ENCODE measurements at regions not wholly inside any gene's neighbourhood (a gene's known extent, or its start where the extent isn't known, plus 50 kb on each side); places are given as distances from the start of the nearest gene placed in this dataset.

- no peaks in the 10 kb centered on the region for H3K4me1 ChIP-seq (ENCODE audit: insufficient read depth, low read length)
- CTCF ChIA-PET, result no interaction called here
- no peaks in the 10 kb centered on the region for H3K9me3 ChIP-seq (ENCODE audit: low read length)
- no peaks in the 10 kb centered on the region for H3K36me3 ChIP-seq (ENCODE audit: low read depth, low read length)
- no TSS peak for BruUV-seq (replicated peaks)
- no peak for DNase-seq
- no peak for ATAC-seq
- TF ChIP-seq CTCF (conservative IDR thresholded peaks at IDR 0.05; ENCODE audit: low read depth, low read length) (no peak), EZH2phosphoT487 (IDR thresholded peaks at IDR 0.05; ENCODE audit: borderline replicate concordance, low read length) (no peak), EZH2 (IDR thresholded peaks at IDR 0.05; ENCODE audit: low read length, unreplicated experiment) (no peak)
- POLR2A ChIA-PET (ENCODE audit: unreplicated experiment), result no interaction called here
- no peak overlapping the region for H3K27ac ChIP-seq (ENCODE audit: low read length)
- no peaks in the 10 kb centered on the region for H3F3A ChIP-seq (ENCODE audit: low read length, unreplicated experiment)
- no peak overlapping the region for H2AFZ ChIP-seq (ENCODE audit: low read length)
- H3K27me3 ChIP-seq (ENCODE audit: low read length), result peaks cover 30% of the 10 kb centered on the region
- H3K79me2 ChIP-seq (ENCODE audit: low read length), result no peaks in the 10 kb centered on the region
- intact Hi-C loops (cut with micrococcal nuclease), result no loop called here
- H3K4me2 ChIP-seq (ENCODE audit: low read length), result no peak overlapping the region
- no peaks in the 10 kb centered on the region for H4K20me1 ChIP-seq (ENCODE audit: low read length)
- H3K4me3 ChIP-seq (ENCODE audit: low read length), result no peak overlapping the region
- H3K9ac ChIP-seq (ENCODE audit: low read length), result no peak overlapping the region
- H3K9me2 ChIP-seq (replicated peaks; ENCODE audit: low read length), result no peaks in the 10 kb centered on the region
These were observed 249.1 kb upstream of the CHRNA7 start for GRCh38 chr15:31781261-31781660.

DNA sequence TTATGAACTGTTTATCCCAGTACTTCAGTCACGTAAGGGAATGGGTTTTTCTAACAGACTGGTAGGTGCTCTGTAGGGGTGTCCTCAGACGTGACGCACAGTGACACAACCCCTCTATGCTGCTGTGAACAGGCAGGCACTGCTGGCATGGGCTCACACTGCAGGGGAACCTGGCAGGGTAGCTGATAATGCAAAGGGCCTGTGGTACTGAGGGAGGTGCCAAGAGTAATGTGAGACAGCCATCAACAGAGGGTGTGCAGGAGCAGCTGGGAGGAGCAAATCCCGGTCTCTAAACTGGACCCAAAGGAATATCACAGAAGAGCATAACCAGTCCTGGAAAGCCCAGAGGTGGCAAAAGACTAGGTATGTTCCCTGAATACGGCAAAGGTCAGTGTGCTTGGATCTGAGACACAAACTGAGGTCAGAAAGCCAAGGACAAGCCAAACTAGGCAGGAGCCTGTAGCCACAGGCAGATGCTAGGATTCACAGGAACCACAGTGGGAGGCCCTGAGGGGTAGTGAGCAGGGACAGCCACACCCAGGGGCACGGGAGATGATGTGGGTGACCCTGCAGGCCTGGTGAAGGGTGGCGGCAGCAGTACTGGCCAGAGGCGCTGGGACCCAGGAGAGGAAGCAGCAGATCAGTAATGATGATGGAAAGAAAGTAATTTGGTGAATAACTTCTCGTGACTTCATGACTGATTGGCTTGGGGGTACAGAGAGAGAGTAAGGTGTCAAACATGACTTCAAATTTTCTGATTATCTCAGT lies 248.1 kb upstream of the CHRNA7 start:
- Histone ChIP-seq H3K4me2 (ENCODE audit: low read length) (no peak overlapping the region), H3F3A (ENCODE audit: low read length, unreplicated experiment) (no peaks in the 10 kb centered on the region), H3K79me2 (ENCODE audit: low read length) (no peaks in the 10 kb centered on the region), H3K27ac (ENCODE audit: low read length) (no peak overlapping the region), H3K4me1 (ENCODE audit: insufficient read depth, low read length) (no peaks in the 10 kb centered on the region), H2AFZ (ENCODE audit: low read length) (no peak overlapping the region), H3K36me3 (ENCODE audit: low read depth, low read length) (no peaks in the 10 kb centered on the region), H3K9me3 (ENCODE audit: low read length) (no peaks in the 10 kb centered on the region), H3K9me2 (replicated peaks; ENCODE audit: low read length) (no peaks in the 10 kb centered on the region), H4K20me1 (ENCODE audit: low read length) (no peaks in the 10 kb centered on the region), H3K4me3 (ENCODE audit: low read length) (no peak overlapping the region), H3K27me3 (ENCODE audit: low read length) (peaks cover 30% of the 10 kb centered on the region), H3K9ac (ENCODE audit: low read length) (no peak overlapping the region)
- ChIA-PET CTCF (no interaction called here), POLR2A (ENCODE audit: unreplicated experiment) (no interaction called here)
- ATAC-seq, result no peak
- intact Hi-C loops (cut with micrococcal nuclease), result no loop called here
- TF ChIP-seq EZH2 (IDR thresholded peaks at IDR 0.05; ENCODE audit: low read length, unreplicated experiment) (no peak), EZH2phosphoT487 (IDR thresholded peaks at IDR 0.05; ENCODE audit: borderline replicate concordance, low read length) (no peak), CTCF (conservative IDR thresholded peaks at IDR 0.05; ENCODE audit: low read depth, low read length) (no peak)
- no peak for DNase-seq
- BruUV-seq (replicated peaks), result no TSS peak

DNA sequence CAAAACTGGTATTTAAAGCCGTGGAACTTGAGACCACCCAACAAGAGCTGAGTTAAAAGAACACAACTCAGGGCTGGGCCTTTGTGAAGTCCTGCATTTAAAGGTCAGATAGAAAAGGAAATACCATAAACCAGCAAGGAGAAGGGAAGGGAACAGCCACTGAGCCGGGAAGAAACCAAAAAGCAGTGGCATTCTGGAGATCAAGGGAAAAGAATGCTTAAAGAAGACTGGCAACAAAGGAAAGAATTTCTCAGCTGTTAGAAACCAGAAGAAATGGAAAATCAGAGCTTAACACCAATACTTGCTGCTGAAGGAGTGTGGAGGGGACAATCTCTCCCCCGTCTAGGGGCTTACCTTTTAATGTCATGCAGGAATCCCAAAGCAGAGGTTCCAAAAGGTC lies 247.4 kb upstream of the CHRNA7 start:
- BruUV-seq (replicated peaks), result no TSS peak
- CTCF ChIA-PET, result no interaction called here
- POLR2A ChIA-PET (ENCODE audit: unreplicated experiment), result no interaction called here

More for the DNA sequence above, 247.4 kb upstream of the CHRNA7 start:
- H3K36me3 ChIP-seq (ENCODE audit: low read depth, low read length), result no peaks in the 10 kb centered on the region
- ATAC-seq, result no peak
- H3K27me3 ChIP-seq (ENCODE audit: low read length), result peaks cover 30% of the 10 kb centered on the region
- no peaks in the 10 kb centered on the region for H3K4me1 ChIP-seq (ENCODE audit: insufficient read depth, low read length)
- no peak overlapping the region for H3K9ac ChIP-seq (ENCODE audit: low read length)
- no peaks in the 10 kb centered on the region for H3K9me2 ChIP-seq (replicated peaks; ENCODE audit: low read length)
- intact Hi-C loops (cut with micrococcal nuclease), result no loop called here
- no peaks in the 10 kb centered on the region for H4K20me1 ChIP-seq (ENCODE audit: low read length)
- H3F3A ChIP-seq (ENCODE audit: low read length, unreplicated experiment), result no peaks in the 10 kb centered on the region
- H3K4me2 ChIP-seq (ENCODE audit: low read length), result no peak overlapping the region
- TF ChIP-seq EZH2phosphoT487 (IDR thresholded peaks at IDR 0.05; ENCODE audit: borderline replicate concordance, low read length), result no peak
- no peak for TF ChIP-seq EZH2 (IDR thresholded peaks at IDR 0.05; ENCODE audit: low read length, unreplicated experiment)
- TF ChIP-seq CTCF (conservative IDR thresholded peaks at IDR 0.05; ENCODE audit: low read depth, low read length), result no peak
- no peaks in the 10 kb centered on the region for H3K9me3 ChIP-seq (ENCODE audit: low read length)
- H3K4me3 ChIP-seq (ENCODE audit: low read length), result no peak overlapping the region
- no peaks in the 10 kb centered on the region for H3K79me2 ChIP-seq (ENCODE audit: low read length)
- H2AFZ ChIP-seq (ENCODE audit: low read length), result no peak overlapping the region
- no peak overlapping the region for H3K27ac ChIP-seq (ENCODE audit: low read length)
- no peak for DNase-seq

All from PC-3 (cell line).